Tibial nerve (tissue), 4 donors: ENCODE measurements at regions not wholly inside any gene's neighbourhood (a gene's known extent, or its start where the extent isn't known, plus 50 kb on each side); places are given as distances from the start of the nearest gene placed in this dataset.

Source experiments
- DNase-seq, 2 donors: peaks; one replicate each; pipeline ENCODE4 v3.0.0-alpha.2; 2019; ENCODE audit warnings: low spot score in 2 of 2
- H3K27ac ChIP-seq, 4 donors: fragments of 200-600 bp; sonication (generic) in 3 of 4; one replicate each; pipeline ENCODE4 v1.5.1; 2017 to 2019; ENCODE audit warnings: mild to moderate bottlenecking in 1 of 4
- H3K27me3 ChIP-seq, 2 donors: fragments of 200-600 bp; sonication (generic) in 1 of 2; one replicate each; pipeline versions ENCODE4 v1.5.1 to v1.6.0; 2017 to 2019
- H3K36me3 ChIP-seq, 3 donors: fragments of 200-600 bp; sonication (generic); one replicate each; pipeline ENCODE4 v1.5.1; 2018 to 2019
- H3K4me1 ChIP-seq, 4 donors: fragments of 200-600 bp; sonication (generic) in 3 of 4; one replicate each; pipeline ENCODE4 v1.5.1; 2017 to 2019
- H3K4me3 ChIP-seq, 4 donors: fragments of 200-600 bp; sonication (generic) in 3 of 4; one replicate each; pipeline ENCODE4 v1.5.1; 2017 to 2019; ENCODE audit warnings: mild to moderate bottlenecking in 1 of 4, moderate library complexity in 1 of 4
- H3K9me3 ChIP-seq, 4 donors: fragments of 200-600 bp; sonication (generic) in 3 of 4; one replicate each; pipeline ENCODE4 v1.5.1; 2017 to 2019
- EP300 ChIP-seq, 2 donors: sonication (generic); formaldehyde crosslinking; IDR thresholded peaks; one replicate each; pipeline ENCODE4 v1.6.1; 2017; ENCODE audit warnings: antibody characterized with exemption in 2 of 2, mild to moderate bottlenecking in 1 of 2
- POLR2A ChIP-seq, 2 donors: fragments of 450-650 bp; IDR thresholded peaks; one replicate each; pipeline ENCODE4 v1.6.1; 2017; ENCODE audit warnings: antibody characterized with exemption in 2 of 2, mild to moderate bottlenecking in 2 of 2, moderate library complexity in 2 of 2
- WGBS, 2 donors: methylation state at CpG; one replicate each; pipeline ENCODE4 v1.1.5; 2018; 5-methylcytosine and 5-hydroxymethylcytosine counted together
- TF ChIP-seq, protein P1 (sequence below), 5 experiments: fragments of 200-600 bp in 3 of 5; fragments of 450-650 bp in 2 of 5; sonication (generic) in 3 of 5; IDR thresholded peaks; one replicate each; pipeline ENCODE4 v1.5.1; 2016 to 2019; ENCODE audit warnings: antibody characterized with exemption in 5 of 5, mild to moderate bottlenecking in 3 of 5, moderate library complexity in 2 of 5

DNA sequence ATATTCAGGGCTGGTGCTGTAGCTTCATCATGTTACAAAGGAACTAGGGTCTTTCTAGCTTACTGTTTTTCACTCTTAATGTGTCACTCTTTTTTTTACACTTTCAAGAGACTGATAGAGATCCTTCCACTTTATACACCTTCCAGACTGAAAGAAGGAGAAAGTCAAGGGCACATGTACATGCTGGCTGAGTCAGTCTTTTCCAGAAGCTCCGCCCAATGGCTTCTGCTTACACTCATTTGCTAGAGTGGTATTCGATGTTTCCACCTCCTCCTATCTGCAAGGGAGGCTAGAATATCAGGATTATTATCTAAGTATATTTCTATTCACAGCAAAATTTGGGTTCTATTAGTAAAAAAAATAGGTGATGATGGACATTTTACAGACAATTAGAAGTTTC is 325.8 kb upstream of the OR4E1 start:
- Histone ChIP-seq H3K4me1 (no peaks in the 10 kb centered on the region), H3K27ac (no peak overlapping the region), H3K4me3 (no peak overlapping the region), H3K27me3 (no peaks in the 10 kb centered on the region), H3K36me3 (no peaks in the 10 kb centered on the region), H3K9me3 (no peaks in the 10 kb centered on the region)
- WGBS, 2 donors = 74 to 80% methylated on average over 2 of the region's 2 CpGs
- no peak for DNase-seq
- TF ChIP-seq, protein P1, sequence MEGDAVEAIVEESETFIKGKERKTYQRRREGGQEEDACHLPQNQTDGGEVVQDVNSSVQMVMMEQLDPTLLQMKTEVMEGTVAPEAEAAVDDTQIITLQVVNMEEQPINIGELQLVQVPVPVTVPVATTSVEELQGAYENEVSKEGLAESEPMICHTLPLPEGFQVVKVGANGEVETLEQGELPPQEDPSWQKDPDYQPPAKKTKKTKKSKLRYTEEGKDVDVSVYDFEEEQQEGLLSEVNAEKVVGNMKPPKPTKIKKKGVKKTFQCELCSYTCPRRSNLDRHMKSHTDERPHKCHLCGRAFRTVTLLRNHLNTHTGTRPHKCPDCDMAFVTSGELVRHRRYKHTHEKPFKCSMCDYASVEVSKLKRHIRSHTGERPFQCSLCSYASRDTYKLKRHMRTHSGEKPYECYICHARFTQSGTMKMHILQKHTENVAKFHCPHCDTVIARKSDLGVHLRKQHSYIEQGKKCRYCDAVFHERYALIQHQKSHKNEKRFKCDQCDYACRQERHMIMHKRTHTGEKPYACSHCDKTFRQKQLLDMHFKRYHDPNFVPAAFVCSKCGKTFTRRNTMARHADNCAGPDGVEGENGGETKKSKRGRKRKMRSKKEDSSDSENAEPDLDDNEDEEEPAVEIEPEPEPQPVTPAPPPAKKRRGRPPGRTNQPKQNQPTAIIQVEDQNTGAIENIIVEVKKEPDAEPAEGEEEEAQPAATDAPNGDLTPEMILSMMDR (IDR thresholded peaks at IDR 0.05) = no peak
- TF ChIP-seq EP300 (IDR thresholded peaks at IDR 0.05) (no peak), POLR2A (IDR thresholded peaks at IDR 0.05) (no peak)

GRCh38 chr14:21997300-21997699 is 323.7 kb upstream of the OR4E1 start:
- no peaks in the 10 kb centered on the region for H3K4me1 ChIP-seq
- H3K36me3 ChIP-seq = no peaks in the 10 kb centered on the region
- H3K27me3 ChIP-seq = no peaks in the 10 kb centered on the region
- no peak for DNase-seq
- 31 to 35% methylated on average over 3 of the region's 3 CpGs for WGBS, 2 donors
- H3K27ac ChIP-seq = no peak overlapping the region
- H3K9me3 ChIP-seq = no peaks in the 10 kb centered on the region
- no peak overlapping the region for H3K4me3 ChIP-seq
- no peak for TF ChIP-seq EP300 (IDR thresholded peaks at IDR 0.05)
- TF ChIP-seq, protein P1 (IDR thresholded peaks at IDR 0.05) = no peak
- TF ChIP-seq POLR2A (IDR thresholded peaks at IDR 0.05) = no peak

GRCh38 chr14:21995332-21995731 is 321.7 kb upstream of the OR4E1 start:
- Histone ChIP-seq H3K27ac (no peak overlapping the region), H3K4me1 (peaks cover 0 to 2% (median 0%) of the 10 kb centered on the region in 4 donors), H3K27me3 (no peaks in the 10 kb centered on the region), H3K36me3 (no peaks in the 10 kb centered on the region), H3K4me3 (no peak overlapping the region), H3K9me3 (no peaks in the 10 kb centered on the region)
- TF ChIP-seq, protein P1 (IDR thresholded peaks at IDR 0.05) = no peak
- no peak for TF ChIP-seq EP300 (IDR thresholded peaks at IDR 0.05)
- TF ChIP-seq POLR2A (IDR thresholded peaks at IDR 0.05) = no peak
- no peak for DNase-seq

GRCh38 chr14:21993837-21994236 is 320.2 kb upstream of the OR4E1 start:
- peaks cover 0 to 5% (median 0%) of the 10 kb centered on the region in 4 donors for H3K4me1 ChIP-seq
- H3K9me3 ChIP-seq = no peaks in the 10 kb centered on the region
- TF ChIP-seq EP300 (IDR thresholded peaks at IDR 0.05) (no peak), POLR2A (IDR thresholded peaks at IDR 0.05) (no peak)
- TF ChIP-seq, protein P1 (IDR thresholded peaks at IDR 0.05) = no peak
- H3K4me3 ChIP-seq = no peak overlapping the region
- no peaks in the 10 kb centered on the region for H3K36me3 ChIP-seq
- no peaks in the 10 kb centered on the region for H3K27me3 ChIP-seq
- no peak for DNase-seq
- no peak overlapping the region for H3K27ac ChIP-seq

- Histone ChIP-seq H3K27ac (no peak overlapping the region), H3K4me1 (peaks cover 0 to 5% (median 0%) of the 10 kb centered on the region in 4 donors), H3K36me3 (no peaks in the 10 kb centered on the region), H3K27me3 (no peaks in the 10 kb centered on the region), H3K9me3 (no peaks in the 10 kb centered on the region), H3K4me3 (no peak overlapping the region)
- 78 to 87% methylated on average over 5 of the region's 5 CpGs for WGBS, 2 donors
- no peak for DNase-seq
- TF ChIP-seq POLR2A (IDR thresholded peaks at IDR 0.05) = no peak
- TF ChIP-seq EP300 (IDR thresholded peaks at IDR 0.05) = no peak
- TF ChIP-seq, protein P1 (IDR thresholded peaks at IDR 0.05) = no peak
Measured at GRCh38 chr14:21993070-21993469, 319.5 kb upstream of the OR4E1 start.
